GM21786 (cell line): ENCODE measurements at regions not wholly inside any gene's neighbourhood (a gene's known extent, or its start where the extent isn't known, plus 50 kb on each side); places are given as distances from the start of the nearest gene placed in this dataset.
A peak's percentile ranks its signal among the peaks of the same experiment; 100 is the strongest.

Experiments
- ATAC-seq: cut with Tn5 transposase; IDR thresholded peaks from one replicate; pipeline ENCODE4 v1.9.1; 2021; ENCODE audit not compliant: unreplicated experiment

DNA sequence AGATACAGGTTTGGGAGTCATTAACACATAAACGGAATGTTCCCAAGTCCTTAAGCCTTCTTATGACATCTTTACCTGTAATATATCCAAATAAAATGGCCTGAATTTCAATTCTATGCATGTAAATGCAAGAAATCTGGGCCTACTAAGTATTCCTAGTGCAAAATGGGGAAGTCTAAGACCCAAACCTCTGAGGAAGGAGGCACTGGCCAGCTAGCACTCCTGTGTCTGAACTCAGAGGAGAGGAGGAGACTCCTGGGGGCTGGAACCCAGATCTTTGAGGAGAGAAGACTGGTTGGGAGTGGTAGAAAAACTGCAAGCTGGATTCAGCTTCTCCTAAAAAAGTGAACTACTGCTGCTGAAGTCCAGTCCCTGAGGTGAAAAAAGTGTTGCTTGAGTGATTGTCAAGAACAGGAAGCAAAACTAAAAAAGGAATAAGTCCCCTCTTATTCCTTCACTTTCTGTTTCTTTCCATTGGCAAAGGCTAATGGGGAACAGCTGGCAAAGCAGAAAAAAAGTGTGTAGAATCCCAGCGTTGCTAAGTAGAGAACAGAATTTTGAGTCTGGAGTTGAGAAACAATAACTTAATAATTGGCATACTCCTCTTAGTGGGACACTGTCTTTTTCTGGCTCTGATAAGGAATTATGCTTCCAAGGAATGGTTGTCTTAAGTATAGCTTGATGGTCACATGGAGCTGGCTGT, 54.8 kb upstream of the ATP2C1 start:
- ATAC-seq = peak; percentile 24

GRCh38 chr3:130839813-130840212, 54.1 kb upstream of the ATP2C1 start:
- ATAC-seq = peak; percentile 66

DNA sequence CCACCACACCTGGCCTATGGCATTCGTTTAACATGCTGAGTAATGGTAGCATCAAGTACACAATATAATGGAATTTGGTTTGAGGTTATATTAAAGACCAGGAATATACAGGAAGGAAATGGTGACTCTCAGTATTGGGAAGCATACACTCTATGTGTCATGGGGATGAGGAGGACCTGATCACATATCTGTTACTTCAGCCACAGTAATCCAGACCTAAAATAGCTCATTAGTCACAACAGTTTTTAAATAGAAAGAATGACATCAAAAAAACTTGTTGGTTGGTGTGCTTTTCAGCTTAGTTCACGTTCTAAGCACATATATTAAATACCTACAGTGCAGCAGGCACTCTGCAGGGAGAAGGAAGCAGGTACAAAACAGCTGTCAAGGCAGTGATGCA, 52.5 kb upstream of the ATP2C1 start:
- no peak for ATAC-seq

GRCh38 chr3:130843441-130843840, 50.4 kb upstream of the ATP2C1 start:
- no peak for ATAC-seq
